GM21825 (cell line): ENCODE measurements at regions not wholly inside any gene's neighbourhood (a gene's known extent, or its start where the extent isn't known, plus 50 kb on each side); places are given as distances from the start of the nearest gene placed in this dataset.
"Not testable (repeated sequence)": the region's sequence is repeated elsewhere in the genome, so short reads cannot be mapped to it uniquely, and the experiment has no call there.

Experiments used
- ATAC-seq: cut with Tn5 transposase; IDR thresholded peaks from one replicate; pipeline ENCODE4 v1.9.1; 2021; ENCODE audit warnings: mild to moderate bottlenecking, moderate library complexity; ENCODE audit not compliant: unreplicated experiment

DNA sequence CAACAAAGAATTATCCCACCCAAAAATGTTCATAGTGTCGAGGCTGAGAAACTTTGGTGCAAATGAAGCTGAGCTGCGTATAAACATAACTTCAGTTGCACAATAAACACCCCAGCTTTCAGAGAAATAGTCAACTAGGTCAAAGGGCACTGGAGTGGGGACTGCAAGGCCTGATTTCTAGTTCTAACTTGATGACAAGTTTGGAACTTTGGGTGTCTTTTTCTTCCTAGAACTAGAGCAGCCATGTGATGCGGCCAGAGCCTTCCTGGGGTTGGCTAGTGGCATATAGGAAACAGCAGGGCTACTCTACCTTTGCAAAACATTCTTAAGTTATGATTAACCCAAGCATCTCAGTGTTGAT is 298.4 kb upstream of the AMIGO2 start:
- no peak for ATAC-seq

DNA sequence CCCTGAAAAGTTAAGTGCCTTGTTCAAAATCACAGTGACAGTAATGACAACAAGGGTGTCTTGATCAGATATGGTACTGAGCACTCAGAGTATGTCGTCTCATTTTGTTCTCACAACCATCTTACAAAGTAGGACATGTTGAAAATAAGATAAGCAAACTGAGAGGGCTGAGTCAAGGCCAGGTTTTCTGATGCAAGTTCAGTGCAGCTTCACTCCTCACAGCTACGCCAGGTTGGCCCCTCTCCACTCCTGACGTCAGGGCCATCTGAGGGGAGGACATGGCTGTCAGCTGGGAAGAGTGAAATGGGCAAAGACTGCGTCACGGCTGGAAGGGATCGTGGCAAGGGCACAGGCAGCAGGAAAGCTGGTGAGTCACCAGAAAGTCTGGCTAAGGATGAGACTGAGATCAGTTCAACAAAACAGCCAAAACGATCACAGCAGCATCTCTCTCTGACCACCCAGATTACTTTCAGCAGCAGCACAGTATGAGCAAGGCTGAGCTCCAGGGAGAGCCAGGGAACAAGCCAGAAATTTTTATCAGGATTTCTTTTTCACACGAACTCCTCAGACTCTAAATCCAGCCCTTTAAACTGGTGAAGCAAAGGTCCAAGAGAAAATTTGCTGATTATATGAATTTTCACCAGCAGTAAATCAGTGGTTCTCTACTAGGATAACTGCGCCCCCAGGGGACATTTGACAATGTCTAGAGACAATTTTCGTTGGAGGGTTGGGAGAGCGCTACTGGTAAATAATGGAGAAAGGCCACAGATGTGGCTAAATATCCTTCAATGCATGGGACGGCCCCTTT is 297.9 kb upstream of the AMIGO2 start:
- no peak for ATAC-seq

DNA sequence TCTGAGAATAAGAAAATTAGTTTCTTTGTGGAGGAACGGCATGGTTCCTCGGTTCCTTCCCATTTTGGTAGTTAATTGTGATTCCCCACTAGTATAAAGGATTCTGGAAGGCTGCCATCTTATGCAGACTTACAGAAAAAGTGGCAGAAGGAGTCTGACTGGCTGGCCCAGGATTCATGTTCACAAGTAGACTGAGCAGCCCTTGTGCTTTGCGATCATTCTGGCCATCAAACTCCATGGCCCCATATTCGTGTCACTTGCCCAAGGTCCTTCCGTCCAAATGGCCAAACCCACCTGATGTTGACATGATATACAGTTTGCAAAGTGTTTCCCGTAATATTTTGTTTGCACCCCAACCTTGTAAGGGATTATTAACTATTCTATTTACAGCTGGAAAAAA is 297.2 kb upstream of the AMIGO2 start:
- ATAC-seq: no peak

DNA sequence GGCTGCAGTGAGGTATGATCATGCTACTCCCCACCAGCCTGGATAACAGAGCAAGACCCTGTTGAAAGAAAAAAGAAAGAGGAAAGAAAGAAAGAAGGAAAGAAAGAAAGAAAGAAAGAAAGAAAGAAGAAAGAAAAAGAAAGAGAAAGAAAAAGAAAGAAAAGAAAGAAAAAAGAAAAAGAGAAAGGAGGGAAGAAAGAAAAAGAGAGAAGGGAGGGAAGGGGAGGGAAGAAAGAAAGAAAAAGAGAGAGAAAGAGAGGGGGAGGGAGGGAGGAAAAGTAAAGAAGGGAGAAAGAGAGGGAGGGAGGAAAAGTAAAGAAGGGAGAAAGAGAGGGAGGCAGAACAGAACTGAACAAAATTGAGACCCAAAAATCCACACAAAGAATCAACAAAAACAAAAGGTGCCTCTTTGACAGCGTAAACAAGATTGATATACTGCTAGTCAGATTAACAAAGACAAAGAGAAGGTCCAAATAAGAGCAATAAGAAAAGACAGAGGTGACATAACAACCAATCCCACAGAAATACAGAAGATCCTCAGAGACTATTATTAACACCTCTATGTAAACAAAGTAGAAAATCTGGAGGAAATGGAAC is 293.9 kb upstream of the AMIGO2 start:
- no peak for ATAC-seq

DNA sequence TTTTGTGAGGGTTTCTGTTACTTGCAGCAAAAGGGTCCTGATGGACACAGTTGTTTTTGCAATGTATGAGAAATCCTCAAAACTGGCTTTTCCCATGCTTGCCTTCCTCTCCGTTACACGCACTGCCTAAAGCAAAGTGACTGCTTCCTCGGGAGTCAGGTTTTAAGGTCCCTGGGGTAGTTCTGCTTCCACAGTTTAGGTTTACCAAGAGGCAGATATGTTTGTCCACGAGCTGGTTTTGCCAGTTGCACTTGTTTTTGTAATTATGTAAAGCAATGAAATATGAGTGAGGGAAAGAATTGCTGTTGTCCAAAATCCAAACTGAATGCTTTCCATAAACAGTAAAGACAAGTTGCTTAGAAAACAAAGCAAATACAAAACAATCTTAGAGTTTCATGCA is 290.7 kb upstream of the AMIGO2 start:
- ATAC-seq: no peak

DNA sequence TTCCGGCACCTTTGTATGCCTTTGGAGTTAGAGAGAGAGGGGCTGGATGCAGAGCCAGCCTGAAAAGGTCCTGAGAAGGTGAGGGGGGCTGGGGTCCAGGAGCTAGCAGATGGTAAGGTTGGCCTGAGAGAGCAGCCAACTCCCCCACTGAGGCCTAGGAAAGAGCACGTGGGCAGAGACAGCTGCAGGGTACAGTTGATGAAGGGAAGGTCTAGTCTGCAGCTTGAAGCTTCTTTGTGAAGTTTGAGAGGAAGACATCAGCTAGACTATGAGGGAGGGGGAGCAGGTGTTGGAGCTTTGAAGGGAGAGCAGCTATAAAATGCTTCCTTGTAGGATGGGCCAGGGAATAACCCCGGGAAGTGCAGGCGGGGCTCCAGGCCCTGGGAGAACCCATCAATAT is 289.3 kb upstream of the AMIGO2 start:
- no peak for ATAC-seq

DNA sequence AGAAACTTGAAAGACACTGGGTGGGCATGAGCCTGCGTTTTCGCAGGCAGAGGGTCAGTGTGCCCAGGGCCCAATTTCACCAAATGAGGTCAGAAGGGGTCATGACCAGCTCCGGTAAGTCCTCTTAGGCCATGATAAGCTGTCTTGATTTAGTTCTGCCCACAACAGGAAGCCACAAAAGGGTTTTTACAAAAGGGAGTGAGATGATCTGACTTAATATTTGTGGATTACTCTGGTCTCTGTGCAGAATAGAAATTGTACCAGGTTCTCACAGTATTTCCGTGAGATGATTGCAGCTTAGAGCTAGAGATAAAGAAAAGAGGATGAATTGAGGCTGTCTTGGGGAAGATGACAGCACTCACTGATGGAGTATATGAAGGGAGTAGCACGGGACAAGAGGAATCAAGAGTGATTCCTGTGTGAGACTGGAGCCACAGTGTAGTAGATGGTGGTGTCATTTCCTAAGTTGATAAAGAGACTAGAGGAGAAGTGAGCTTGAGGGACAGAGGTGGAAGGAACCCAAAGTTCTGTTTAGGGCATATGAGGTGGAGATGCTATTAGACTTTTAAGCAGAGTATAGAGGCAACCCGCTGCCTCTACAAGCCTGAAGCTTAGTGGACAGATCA is 288.3 kb upstream of the AMIGO2 start:
- no peak for ATAC-seq

DNA sequence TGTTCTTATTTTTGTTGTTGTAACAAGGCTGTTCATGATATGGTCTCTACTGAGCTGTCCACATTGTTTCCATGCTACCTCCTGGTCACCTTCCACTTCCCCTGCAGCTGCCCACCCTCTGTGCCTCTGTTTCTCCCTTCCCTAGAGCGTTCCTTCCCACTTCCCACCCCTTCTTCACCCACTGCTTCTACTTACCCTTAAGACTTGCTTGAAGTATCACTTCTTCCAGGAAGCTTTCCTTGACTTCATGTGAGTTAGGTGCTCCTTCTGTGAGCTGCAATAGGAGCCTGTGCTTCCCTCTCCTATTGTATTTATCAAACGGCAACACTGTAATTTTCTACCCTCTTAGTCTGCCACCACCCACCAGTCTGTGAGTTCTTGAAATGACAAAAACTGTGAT is 286.8 kb upstream of the AMIGO2 start:
- ATAC-seq: no peak

DNA sequence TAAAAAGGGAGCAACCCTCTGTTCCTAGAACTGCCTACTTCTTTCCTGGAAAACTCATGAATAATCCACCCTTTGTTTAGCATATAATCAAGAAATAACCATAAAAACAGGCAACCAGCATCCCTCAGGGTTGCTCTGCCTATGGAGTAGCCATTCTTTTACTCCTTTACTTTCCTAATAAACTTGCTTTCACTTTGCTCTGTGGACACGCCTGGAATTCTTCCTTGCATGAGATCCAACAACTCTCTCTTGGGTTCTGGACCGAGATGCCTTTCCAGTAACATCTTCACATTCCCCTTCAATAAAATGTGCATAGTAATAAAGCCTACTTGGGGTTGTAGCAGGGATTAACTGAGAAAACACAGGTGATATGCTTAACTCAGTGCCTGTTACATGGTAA is 286.4 kb upstream of the AMIGO2 start:
- ATAC-seq: no peak

DNA sequence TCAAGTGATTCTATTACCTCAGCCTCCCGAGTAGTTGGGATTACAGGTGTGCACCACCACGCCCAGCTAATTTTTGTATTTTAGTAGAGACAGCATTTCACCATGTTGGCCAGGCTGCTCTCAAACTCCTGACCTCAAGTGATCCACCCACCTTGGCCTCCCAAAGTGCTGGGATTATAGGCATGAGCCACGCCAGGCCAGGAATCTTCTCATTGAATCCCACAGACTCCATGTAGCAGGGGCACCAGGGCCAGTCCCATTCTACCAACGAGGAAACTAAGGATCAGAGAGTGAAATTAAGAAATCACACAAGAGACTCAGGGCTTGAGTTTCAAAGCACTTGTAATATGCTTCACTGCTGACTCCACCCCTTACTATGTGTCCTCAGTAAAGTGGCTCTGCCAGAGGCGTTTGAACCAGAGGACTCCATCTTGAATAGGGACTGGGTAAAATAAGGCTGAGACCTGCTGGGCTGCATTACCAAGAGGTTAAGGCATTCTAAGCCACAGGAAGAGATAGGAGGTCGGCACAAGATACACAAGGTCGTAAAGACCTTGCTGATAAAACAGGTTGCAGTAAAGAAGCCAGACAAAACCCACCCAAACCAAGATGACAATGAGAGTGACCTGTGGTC is 285.8 kb upstream of the AMIGO2 start:
- ATAC-seq: not testable (repeated sequence)

DNA sequence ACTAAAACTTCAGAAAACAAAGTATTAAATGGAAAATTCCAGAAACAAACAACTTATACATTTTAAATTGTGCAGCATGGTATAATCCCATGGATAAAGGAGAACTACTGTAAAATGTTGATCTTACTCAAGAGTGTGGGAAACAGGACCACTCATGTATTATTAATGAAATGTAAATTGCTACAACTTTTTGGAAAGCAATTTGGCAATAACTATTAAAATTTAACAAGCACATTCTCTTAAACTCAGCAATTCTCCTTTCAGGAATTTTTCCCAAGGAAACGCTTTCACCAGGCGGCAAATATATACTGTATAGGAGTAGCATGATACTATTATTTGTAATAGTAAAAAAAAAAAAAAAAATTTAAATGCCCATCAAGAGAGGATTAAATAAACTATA is 284.5 kb upstream of the AMIGO2 start:
- ATAC-seq: no peak

DNA sequence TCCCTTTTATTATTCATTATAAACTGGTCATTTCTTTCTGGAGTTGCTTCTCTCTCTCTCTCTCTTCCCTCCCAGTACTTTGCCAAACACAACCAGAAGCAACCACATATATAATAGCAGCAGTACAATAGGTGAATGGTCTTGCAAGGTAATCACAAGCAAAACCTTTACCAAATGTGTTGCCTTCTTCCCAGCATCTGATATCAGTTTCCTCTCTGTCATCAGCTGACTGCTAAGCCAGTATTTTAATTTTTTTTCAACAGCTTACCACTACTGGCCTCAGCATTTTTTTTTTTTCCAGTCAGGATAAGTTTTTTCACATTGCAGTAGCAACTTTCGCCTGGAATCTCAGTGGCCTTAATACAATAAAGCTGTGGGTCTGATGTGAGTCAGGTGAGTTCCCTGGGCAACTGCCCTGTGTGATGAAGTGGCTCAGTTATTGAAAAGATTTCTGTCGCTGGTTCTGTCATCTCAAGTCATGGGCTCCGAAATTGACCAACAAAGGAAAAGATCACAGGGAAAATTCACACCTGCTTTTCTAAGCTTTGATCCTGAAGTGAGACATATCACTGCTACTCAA is 282.5 kb upstream of the AMIGO2 start:
- ATAC-seq: no peak

DNA sequence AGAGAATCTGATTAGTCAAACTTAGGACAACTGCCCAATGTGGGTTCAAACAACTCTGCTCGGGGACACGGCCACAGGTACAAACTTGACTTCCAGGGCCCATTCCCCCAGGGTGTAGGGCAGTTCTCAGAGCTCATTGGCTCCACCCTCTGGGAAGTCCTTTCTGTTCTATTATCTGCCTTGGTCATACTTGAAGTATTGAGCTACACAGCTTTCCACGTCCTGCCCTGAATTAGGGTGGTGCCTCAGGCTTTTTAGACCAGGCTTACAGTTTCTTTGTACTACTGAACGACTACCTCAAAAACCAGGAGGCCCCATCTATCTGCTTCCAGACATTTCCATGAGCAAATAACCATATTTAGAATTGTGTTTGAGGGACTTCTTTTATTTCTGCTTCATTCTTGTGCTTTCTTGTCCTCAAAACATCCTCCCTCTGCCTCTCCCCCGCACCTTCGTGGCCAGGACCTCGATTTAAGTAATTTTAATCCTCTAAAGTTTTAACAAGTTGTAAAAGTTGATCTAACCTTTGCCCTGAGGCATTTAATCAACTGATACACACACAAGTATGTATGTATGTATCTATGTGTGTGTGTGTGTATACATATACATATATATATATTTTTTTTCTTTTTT is 281.7 kb upstream of the AMIGO2 start:
- peak; percentile 79 for ATAC-seq

DNA sequence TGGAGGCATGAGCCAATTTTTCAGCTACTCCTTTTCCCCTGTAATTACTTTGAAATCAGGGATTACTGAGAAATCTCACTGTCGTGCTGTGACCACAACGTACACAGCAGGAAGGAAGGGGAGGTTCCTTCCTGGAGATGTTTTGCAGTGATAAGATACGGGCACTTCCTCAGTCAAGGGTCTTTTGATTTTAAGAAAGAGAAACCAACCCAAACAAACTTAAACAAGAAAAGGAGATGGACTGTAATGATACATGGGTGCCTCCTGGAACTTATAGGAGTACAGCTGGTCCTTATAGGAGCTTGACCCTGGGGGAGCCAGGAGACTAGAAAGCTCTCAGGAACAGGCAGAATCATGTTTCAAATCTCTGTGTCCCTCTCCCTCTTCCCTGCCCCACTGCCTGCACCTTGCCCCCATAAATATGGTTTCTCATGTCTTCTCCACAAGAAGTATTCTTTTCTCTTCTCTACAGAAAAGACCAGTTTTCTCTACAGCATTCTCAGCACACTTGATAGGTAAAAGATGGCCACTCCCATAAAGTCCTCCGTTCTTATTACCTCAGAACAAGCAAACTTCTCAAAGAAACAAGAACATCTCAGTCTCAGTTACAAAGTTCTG is 281.1 kb upstream of the AMIGO2 start:
- ATAC-seq: peak; percentile 34

DNA sequence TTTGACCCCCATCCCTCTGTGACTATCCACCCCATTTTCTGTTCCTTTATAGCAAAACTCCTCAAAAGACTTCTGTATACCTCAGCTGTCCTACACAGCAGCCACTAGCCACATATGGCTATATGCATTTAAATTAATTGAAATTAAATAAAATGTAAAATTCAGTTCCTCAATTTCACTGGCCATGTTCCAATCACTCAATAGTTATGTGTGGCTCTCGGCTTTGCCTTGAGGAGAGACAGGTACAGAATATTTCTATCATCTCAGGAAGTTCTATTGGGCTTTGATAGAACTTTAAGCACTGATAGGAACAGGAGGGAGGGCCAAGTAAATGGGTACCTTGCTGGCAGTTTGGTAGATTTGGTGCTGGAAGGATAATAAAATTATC is 280.3 kb upstream of the AMIGO2 start:
- no peak for ATAC-seq

DNA sequence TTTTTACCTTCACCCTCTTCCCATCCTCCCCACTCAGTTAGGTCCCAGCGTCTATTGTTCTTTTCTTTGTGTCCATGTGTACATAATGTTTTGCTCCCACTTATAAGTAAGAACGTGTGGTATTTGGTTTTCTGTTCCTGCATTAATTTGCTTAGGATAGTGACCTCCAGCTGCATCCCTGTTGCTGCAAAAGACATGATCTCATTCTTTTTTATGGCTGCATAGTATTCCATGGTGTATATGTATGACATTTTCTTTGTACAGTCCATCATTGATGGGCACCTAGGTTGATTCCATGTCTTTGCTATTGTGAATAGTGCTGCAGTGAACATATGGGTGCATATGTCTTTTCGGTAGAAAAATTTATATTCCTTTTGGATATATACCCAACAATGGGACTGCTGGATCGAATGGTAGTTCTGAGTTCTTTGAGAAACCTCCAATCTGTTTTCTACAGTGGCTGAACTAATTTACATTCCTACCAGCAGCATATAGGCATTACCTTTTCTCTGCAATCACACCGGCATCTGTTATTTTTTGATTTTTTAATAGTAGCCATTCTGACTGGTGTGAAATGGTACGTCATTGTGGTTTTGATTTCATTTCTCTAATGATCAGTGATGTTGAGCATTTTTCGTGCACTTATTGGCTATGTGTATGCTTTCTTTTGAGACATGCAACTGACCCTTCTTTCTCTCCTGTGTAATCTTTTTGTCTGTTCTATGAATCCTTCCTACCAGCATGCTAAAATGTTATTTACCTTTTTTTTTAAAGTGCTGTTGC is 279.7 kb upstream of the AMIGO2 start:
- ATAC-seq: no peak

DNA sequence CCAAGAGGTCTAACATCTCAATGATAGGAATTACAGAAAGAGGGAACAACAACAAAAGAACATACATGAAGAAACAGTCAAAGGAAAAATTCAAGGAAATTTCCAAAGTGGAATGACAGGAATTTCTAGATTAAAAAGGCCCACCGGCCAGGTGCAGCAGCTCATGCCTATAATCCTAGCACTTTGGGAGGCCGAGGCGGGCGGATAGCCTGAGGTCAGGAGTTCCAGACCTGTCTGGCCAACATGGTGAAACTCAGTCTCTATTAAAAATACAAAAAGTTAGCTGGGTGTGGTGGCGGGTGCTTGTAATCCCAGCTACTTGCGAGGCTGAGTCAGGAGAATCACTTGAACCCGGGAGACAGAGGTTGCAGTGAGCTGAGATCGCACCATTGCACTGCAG is 277.2 kb upstream of the AMIGO2 start:
- not testable (repeated sequence) for ATAC-seq

DNA sequence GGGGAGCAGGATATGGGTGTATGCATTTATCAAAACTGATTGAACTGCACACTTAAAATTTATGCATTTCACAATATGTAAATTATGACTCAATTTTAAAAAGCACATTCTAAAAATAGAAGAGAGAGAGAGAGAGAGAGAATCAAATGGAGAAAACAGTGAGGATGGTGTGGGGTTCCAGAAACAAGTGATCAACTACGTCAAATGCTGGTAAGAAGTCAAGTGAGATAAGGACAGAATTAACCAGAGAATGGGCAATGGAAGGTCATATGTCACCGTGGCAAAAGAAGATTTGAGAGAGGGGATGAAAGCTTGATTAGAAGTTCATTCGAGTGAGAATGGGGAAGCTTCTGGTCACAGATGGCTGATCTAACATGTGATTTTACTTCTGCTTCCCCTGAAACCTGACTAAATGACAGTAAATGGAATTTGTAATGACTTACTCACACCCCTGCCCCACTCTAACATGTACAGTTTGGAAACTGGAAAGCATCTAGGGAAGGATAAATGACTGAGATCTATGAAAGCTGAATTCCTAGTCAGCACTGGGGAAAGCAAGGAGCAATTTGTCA is 276.5 kb upstream of the AMIGO2 start:
- ATAC-seq: peak; percentile 68

DNA sequence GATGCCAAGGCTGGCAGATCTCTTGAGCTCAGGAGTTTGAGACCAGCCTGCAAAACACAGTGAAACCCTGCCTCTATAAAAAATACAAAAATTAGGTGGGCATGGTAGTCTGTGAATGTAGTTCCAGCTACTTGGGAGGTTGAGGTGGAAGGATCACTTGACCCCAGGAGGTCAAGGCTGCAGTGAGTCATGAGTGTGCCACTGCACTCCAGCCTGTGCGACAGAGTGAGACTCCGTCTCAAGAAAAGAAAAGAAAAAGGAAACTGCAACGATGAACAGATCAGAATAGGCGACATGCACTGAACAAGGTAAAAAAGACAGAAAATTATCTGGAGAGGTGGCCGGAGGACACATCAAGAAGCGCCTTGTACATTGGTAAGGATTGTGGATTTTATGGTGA is 273.7 kb upstream of the AMIGO2 start:
- ATAC-seq: no peak

DNA sequence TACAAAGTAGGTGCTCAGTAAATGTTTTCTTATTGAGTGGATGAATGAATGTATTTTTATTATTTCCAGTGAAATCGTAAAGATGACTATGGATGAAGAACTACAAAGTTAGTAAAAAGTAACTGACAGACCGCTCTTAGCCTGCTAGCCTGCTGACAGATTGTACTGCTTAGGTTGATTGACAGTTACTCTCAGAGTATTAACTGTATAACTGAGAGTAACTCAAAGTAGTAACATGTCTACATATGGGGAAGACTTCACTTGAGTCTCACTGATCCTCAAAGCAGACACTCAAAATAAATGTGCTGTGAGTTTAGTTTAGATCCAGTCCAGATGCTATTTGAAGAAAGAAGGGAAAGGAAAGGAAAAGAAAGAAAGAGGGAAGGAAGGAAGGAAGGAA is 272.3 kb upstream of the AMIGO2 start:
- ATAC-seq: no peak
